HCT116 (cell line): ENCODE measurements at regions not wholly inside any gene's neighbourhood (a gene's known extent, or its start where the extent isn't known, plus 50 kb on each side); places are given as distances from the start of the nearest gene placed in this dataset.

ENCODE experiments used
- ATAC-seq: fragments of 200-7000 bp; cut with Tn5 transposase; 2 replicates; pipeline ENCODE4 v1.9.1; 2020; ENCODE audit warnings: mild to moderate bottlenecking, moderate library complexity
- BruUV-seq: library from RNA; stranded (reverse); fragments of 400-500 nt; replicated peaks from 2 replicates; lab custom pipeline; 2021; lab: Mats Ljungman, UMichigan
- CTCF ChIA-PET: fragments of 300-600 bp; sonication (Branson Sonifier 250); formaldehyde crosslinking; loops from one replicate; lab custom pipeline; 2021; ENCODE audit warnings: antibody characterized with exemption; lab: Charles Lee
- POLR2A ChIA-PET: fragments of 300-600, 350-600 bp; sonication (Branson Sonifier 250); formaldehyde crosslinking; loops from one replicate; lab custom pipeline; 2021; ENCODE audit warnings: antibody characterized with exemption; lab: Charles Lee
- RAD21 ChIA-PET, 2 experiments: fragments of 300-600 bp; sonication (Branson Sonifier 250); formaldehyde crosslinking; loops; one replicate each; lab custom pipeline; 2023; ENCODE audit warnings: low total read pairs in 2 of 2; ENCODE audit not compliant: uncharacterized antibody in 2 of 2, unreplicated experiment in 2 of 2, low non-redundant PET in 1 of 2; lab: Charles Lee
- DNase-seq: peaks from one replicate; pipeline ENCODE4 v3.0.0-alpha.2; 2010; ENCODE audit warnings: low read depth, low spot score
- H2AFZ ChIP-seq: fragments of 200-600 bp; shearing (Covaris generic), sonication (generic); 2 replicates; pipeline ENCODE4 v1.6.1; 2017; ENCODE audit warnings: low read depth, mixed run types, mixed read lengths, antibody characterized with exemption, low read length; ENCODE audit not compliant: poor library complexity, severe bottlenecking
- H3K27ac ChIP-seq: 2 replicates; pipeline ENCODE4 v1.5.1; 2012; ENCODE audit warnings: low read depth, low read length
- H3K27me3 ChIP-seq: fragments of 200-600 bp; sonication (generic); 2 replicates; pipeline ENCODE4 v1.6.1; 2016; ENCODE audit warnings: mixed run types, low read length, mixed read lengths; ENCODE audit not compliant: insufficient read depth
- H3K36me3 ChIP-seq, 2 experiments: fragments of 200-500 bp in 1 of 2; fragments of 200-600 bp in 1 of 2; sonication (Bioruptor generic) in 1 of 2; sonication (generic) in 1 of 2; 2 replicates each; pipeline versions ENCODE4 v1.5.1 to v1.6.1; 2014 to 2016; ENCODE audit warnings: low read length in 2 of 2, inconsistent platforms in 1 of 2, mixed read lengths in 1 of 2, mixed run types in 1 of 2; ENCODE audit not compliant: insufficient read depth in 2 of 2, control insufficient read depth in 1 of 2
- H3K4me1 ChIP-seq, 2 experiments: fragments of 200-600 bp in 1 of 2; sonication (generic) in 1 of 2; 2 replicates each; pipeline versions ENCODE4 v1.5.1 to v1.6.1; 2012 to 2017; ENCODE audit warnings: low read length in 2 of 2, inconsistent platforms in 1 of 2, mild to moderate bottlenecking in 1 of 2, mixed read lengths in 1 of 2, mixed run types in 1 of 2, moderate library complexity in 1 of 2; ENCODE audit not compliant: insufficient read depth in 2 of 2, control insufficient read depth in 1 of 2
- H3K4me2 ChIP-seq: fragments of 200-600 bp; sonication (generic); 2 replicates; pipeline ENCODE4 v1.6.1; 2017; ENCODE audit warnings: mixed run types, low read length, mixed read lengths
- H3K4me3 ChIP-seq, 2 experiments: fragments of 200-600 bp in 1 of 2; sonication (generic) in 1 of 2; replicated peaks in 1 of 2; 2 replicates each; pipeline ENCODE4 v1.5.1; 2011 to 2016; ENCODE audit warnings: low read length in 2 of 2, control low read depth in 1 of 2, low read depth in 1 of 2, mild to moderate bottlenecking in 1 of 2, mixed read lengths in 1 of 2, mixed run types in 1 of 2
- H3K79me2 ChIP-seq: fragments of 200-600 bp; sonication (generic); 2 replicates; pipeline ENCODE4 v1.6.1; 2017; ENCODE audit warnings: mild to moderate bottlenecking, mixed run types, low read length, moderate library complexity, mixed read lengths; ENCODE audit not compliant: insufficient read depth
- H3K9ac ChIP-seq: fragments of 200-600 bp; sonication (generic); 2 replicates; pipeline ENCODE4 v1.6.1; 2016; ENCODE audit warnings: low read length, mixed read lengths
- H3K9me2 ChIP-seq: fragments of 200-600 bp; sonication (generic), shearing (Covaris generic); 2 replicates; pipeline ENCODE4 v1.6.1; 2017; ENCODE audit warnings: mixed run types, mild to moderate bottlenecking, moderate library complexity; ENCODE audit not compliant: insufficient read depth
- H3K9me3 ChIP-seq, 2 experiments: fragments of 200-500 bp in 1 of 2; fragments of 200-600 bp in 1 of 2; sonication (Bioruptor generic) in 1 of 2; sonication (generic) in 1 of 2; 2 replicates each; pipeline ENCODE4 v1.6.1; 2014 to 2017; ENCODE audit warnings: low read length in 2 of 2, mixed read lengths in 2 of 2, inconsistent platforms in 1 of 2, low read depth in 1 of 2, mild to moderate bottlenecking in 1 of 2, mixed run types in 1 of 2, moderate library complexity in 1 of 2; ENCODE audit not compliant: control insufficient read depth in 1 of 2, insufficient read depth in 1 of 2
- H4K20me1 ChIP-seq: fragments of 200-600 bp; sonication (generic), shearing (Covaris generic); 2 replicates; pipeline ENCODE4 v1.6.1; 2017; ENCODE audit warnings: mixed run types, mild to moderate bottlenecking, moderate library complexity; ENCODE audit not compliant: insufficient read depth
- ATF3 ChIP-seq: IDR thresholded peaks from 2 replicates; pipeline ENCODE4 v1.6.1; 2012
- CBX3 ChIP-seq: IDR thresholded peaks from 2 replicates; pipeline ENCODE4 v1.6.1; 2012; ENCODE audit warnings: low read depth
- CEBPB ChIP-seq: IDR thresholded peaks from 2 replicates; pipeline ENCODE4 v1.6.1; 2012; ENCODE audit warnings: low read depth
- CTCF ChIP-seq, 3 experiments: fragments of 200-600 bp in 1 of 3; sonication (generic) in 1 of 3; IDR thresholded peaks in 2 of 3; conservative IDR thresholded peaks in 1 of 3; 2 replicates each; pipeline ENCODE4 v1.5.1; 2012 to 2017; ENCODE audit warnings: low read depth in 2 of 3, low read length in 2 of 3, antibody characterized with exemption in 1 of 3, borderline replicate concordance in 1 of 3, control low read depth in 1 of 3, mild to moderate bottlenecking in 1 of 3, mixed read lengths in 1 of 3, mixed run types in 1 of 3, moderate library complexity in 1 of 3; ENCODE audit not compliant: insufficient read depth in 1 of 3
- EGR1 ChIP-seq: IDR thresholded peaks from 2 replicates; pipeline ENCODE4 v1.6.1; 2012; ENCODE audit warnings: low read depth
- ELF1 ChIP-seq: IDR thresholded peaks from 2 replicates; pipeline ENCODE4 v1.6.1; 2012; ENCODE audit warnings: low read depth, borderline replicate concordance
- EZH2phosphoT487 ChIP-seq: fragments of 200-600 bp; IDR thresholded peaks from 2 replicates; pipeline ENCODE4 v1.6.1; 2018; ENCODE audit warnings: antibody characterized with exemption, borderline replicate concordance
- JUND ChIP-seq: IDR thresholded peaks from 2 replicates; pipeline ENCODE4 v1.6.1; 2012
- RAD21 ChIP-seq: IDR thresholded peaks from 2 replicates; pipeline ENCODE4 v1.6.1; 2012; ENCODE audit warnings: low read depth, mild to moderate bottlenecking
- SIN3A ChIP-seq: IDR thresholded peaks from 2 replicates; pipeline ENCODE4 v1.6.1; 2012; ENCODE audit warnings: low read depth
- SRF ChIP-seq: IDR thresholded peaks from 2 replicates; pipeline ENCODE4 v1.6.1; 2012; ENCODE audit warnings: low read depth
- ZFX ChIP-seq: fragments of 450-650 bp; IDR thresholded peaks from 2 replicates; pipeline ENCODE4 v1.6.1; 2017
- ZNF274 ChIP-seq: fragments of 200-500 bp; sonication (Bioruptor generic); IDR thresholded peaks from 2 replicates; pipeline ENCODE4 v1.6.1; 2014; ENCODE audit warnings: mild to moderate bottlenecking, low read depth, low read length, inconsistent platforms
- intact Hi-C: fragments of 100-400 bp; cut with micrococcal nuclease; formaldehyde crosslinking; loops from 2 replicates; pipeline ENCODE4 v1.10.0; 2022
- TF ChIP-seq, protein P1 (sequence below): IDR thresholded peaks from 2 replicates; pipeline ENCODE4 v1.6.1; 2011; ENCODE audit warnings: mild to moderate bottlenecking, low read length, moderate library complexity; ENCODE audit not compliant: insufficient replicate concordance; ENCODE audit errors: extremely low read depth
- TF ChIP-seq, protein P2 (sequence below): IDR thresholded peaks from 2 replicates; pipeline ENCODE4 v1.6.1; 2012

- intact Hi-C loops, result no loop called here
- Histone ChIP-seq H3K9ac (no peak overlapping the region), H3K79me2 (no peaks in the 10 kb centered on the region), H3K9me2 (no peaks in the 10 kb centered on the region), H3K9me3 (no peaks in the 10 kb centered on the region), H3K4me2 (no peak overlapping the region), H2AFZ (no peak overlapping the region), H3K27ac (no peak overlapping the region), H3K27me3 (peaks cover 3% of the 10 kb centered on the region; the same call in 1 of the 2 replicates), H4K20me1 (no peaks in the 10 kb centered on the region), H3K36me3 (no peaks in the 10 kb centered on the region), H3K4me3 (no peak overlapping the region), H3K4me1 (no peaks in the 10 kb centered on the region)
- no peak for TF ChIP-seq CBX3
- TF ChIP-seq ATF3, result no peak
- TF ChIP-seq EZH2phosphoT487, result no peak
- TF ChIP-seq SIN3A, result no peak
- no peak for TF ChIP-seq JUND
- TF ChIP-seq RAD21, result no peak
- no peak for TF ChIP-seq ZFX
- no peak for TF ChIP-seq EGR1
- TF ChIP-seq ZNF274, result no peak
- TF ChIP-seq CEBPB, result no peak
- no peak for TF ChIP-seq CTCF (IDR thresholded peaks at IDR 0.05 in 2 of 3, conservative IDR thresholded peaks at IDR 0.05 in 1 of 3; ENCODE audit: borderline replicate concordance in 1 of 3, insufficient read depth in 1 of 3, low read depth in 2 of 3, low read length in 2 of 3)
- TF ChIP-seq, protein P1, sequence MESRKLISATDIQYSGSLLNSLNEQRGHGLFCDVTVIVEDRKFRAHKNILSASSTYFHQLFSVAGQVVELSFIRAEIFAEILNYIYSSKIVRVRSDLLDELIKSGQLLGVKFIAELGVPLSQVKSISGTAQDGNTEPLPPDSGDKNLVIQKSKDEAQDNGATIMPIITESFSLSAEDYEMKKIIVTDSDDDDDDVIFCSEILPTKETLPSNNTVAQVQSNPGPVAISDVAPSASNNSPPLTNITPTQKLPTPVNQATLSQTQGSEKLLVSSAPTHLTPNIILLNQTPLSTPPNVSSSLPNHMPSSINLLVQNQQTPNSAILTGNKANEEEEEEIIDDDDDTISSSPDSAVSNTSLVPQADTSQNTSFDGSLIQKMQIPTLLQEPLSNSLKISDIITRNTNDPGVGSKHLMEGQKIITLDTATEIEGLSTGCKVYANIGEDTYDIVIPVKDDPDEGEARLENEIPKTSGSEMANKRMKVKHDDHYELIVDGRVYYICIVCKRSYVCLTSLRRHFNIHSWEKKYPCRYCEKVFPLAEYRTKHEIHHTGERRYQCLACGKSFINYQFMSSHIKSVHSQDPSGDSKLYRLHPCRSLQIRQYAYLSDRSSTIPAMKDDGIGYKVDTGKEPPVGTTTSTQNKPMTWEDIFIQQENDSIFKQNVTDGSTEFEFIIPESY, result no peak
- TF ChIP-seq, protein P2, sequence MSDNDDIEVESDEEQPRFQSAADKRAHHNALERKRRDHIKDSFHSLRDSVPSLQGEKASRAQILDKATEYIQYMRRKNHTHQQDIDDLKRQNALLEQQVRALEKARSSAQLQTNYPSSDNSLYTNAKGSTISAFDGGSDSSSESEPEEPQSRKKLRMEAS, result no peak
- no peak for TF ChIP-seq SRF
- TF ChIP-seq ELF1, result no peak
- ChIA-PET CTCF (no interaction called here), RAD21 (no interaction called here), POLR2A (no interaction called here)
- BruUV-seq, result no TSS peak
- DNase-seq (no peak), ATAC-seq (no peak)
Observed at GRCh38 chr6:168834042-168834587, 393.1 kb downstream of the SMOC2 start.
